HepG2 (cell line): ENCODE measurements at regions not wholly inside any gene's neighbourhood (a gene's known extent, or its start where the extent isn't known, plus 50 kb on each side); places are given as distances from the start of the nearest gene placed in this dataset.

ENCODE experiments used
- CHD2 ChIP-seq: IDR thresholded peaks from 2 replicates; pipeline ENCODE4 v1.6.1; 2011; ENCODE audit warnings: low read depth, low read length, improper control_type of control experiment
- CTCF ChIP-seq: sonication (generic); formaldehyde crosslinking; IDR thresholded peaks from 2 replicates; pipeline ENCODE4 v1.5.0; 2020; ENCODE audit warnings: mild to moderate bottlenecking, missing genetic modification reagents, moderate library complexity
- E2F5 ChIP-seq: sonication (generic); formaldehyde crosslinking; conservative IDR thresholded peaks from 2 replicates; pipeline ENCODE4 v1.4.0; 2020; ENCODE audit warnings: missing genetic modification reagents
- NFYB ChIP-seq: sonication (generic); formaldehyde crosslinking; IDR thresholded peaks from 2 replicates; pipeline ENCODE4 v1.4.0; 2020; ENCODE audit warnings: missing genetic modification reagents
- NPAS2 ChIP-seq: sonication (generic); formaldehyde crosslinking; IDR thresholded peaks from 2 replicates; pipeline ENCODE4 v1.8.0; 2022; ENCODE audit warnings: mild to moderate bottlenecking, missing genetic modification reagents, borderline replicate concordance
- RELA ChIP-seq: sonication (generic); formaldehyde crosslinking; IDR thresholded peaks from 2 replicates; pipeline ENCODE4 v1.4.0; 2020; ENCODE audit warnings: missing genetic modification reagents
- SOX6 ChIP-seq, 2 experiments: fragments of 450-650 bp in 1 of 2; sonication (generic) in 1 of 2; formaldehyde crosslinking in 1 of 2; IDR thresholded peaks; 2 replicates each; pipeline versions ENCODE4 v1.4.0 to v1.6.1; 2017 to 2020; ENCODE audit warnings: antibody characterized with exemption in 1 of 2, mild to moderate bottlenecking in 1 of 2, missing genetic modification reagents in 1 of 2
- SP5 ChIP-seq: IDR thresholded peaks from 2 replicates; pipeline ENCODE4 v1.6.1; 2016; ENCODE audit warnings: low read depth, borderline replicate concordance
- ZNF703 ChIP-seq: sonication (generic); formaldehyde crosslinking; IDR thresholded peaks from 2 replicates; pipeline ENCODE4 v1.5.1; 2020; ENCODE audit warnings: missing genetic modification reagents, mild to moderate bottlenecking, moderate library complexity, borderline replicate concordance

- TF ChIP-seq NPAS2, result no peak
- TF ChIP-seq SP5 (CRISPR knock-in tag), result no peak
- no peak for TF ChIP-seq NFYB
- TF ChIP-seq E2F5 (CRISPR knock-in tag), result no peak
- TF ChIP-seq CTCF (CRISPR knock-in tag), result no peak
- TF ChIP-seq CHD2, result no peak
- no peak for TF ChIP-seq SOX6 (IDR thresholded peaks at IDR 0.05)
- no peak for TF ChIP-seq SOX6 (CRISPR knock-in tag; IDR thresholded peaks at IDR 0.05)
- no peak for TF ChIP-seq RELA (CRISPR knock-in tag)
- no peak for TF ChIP-seq ZNF703 (CRISPR knock-in tag)
Observed at GRCh38 chr3:82676356-82677026, 915.0 kb upstream of the GBE1 start.
